ENCODE measurements at regions not wholly inside any gene's neighbourhood (a gene's known extent, or its start where the extent isn't known, plus 50 kb on each side); places are given as distances from the start of the nearest gene placed in this dataset.

GRCh38 chr3:127428344-127428997, 140.6 kb upstream of the PRR20G start:
- TF ChIP-seq, protein P1, sequence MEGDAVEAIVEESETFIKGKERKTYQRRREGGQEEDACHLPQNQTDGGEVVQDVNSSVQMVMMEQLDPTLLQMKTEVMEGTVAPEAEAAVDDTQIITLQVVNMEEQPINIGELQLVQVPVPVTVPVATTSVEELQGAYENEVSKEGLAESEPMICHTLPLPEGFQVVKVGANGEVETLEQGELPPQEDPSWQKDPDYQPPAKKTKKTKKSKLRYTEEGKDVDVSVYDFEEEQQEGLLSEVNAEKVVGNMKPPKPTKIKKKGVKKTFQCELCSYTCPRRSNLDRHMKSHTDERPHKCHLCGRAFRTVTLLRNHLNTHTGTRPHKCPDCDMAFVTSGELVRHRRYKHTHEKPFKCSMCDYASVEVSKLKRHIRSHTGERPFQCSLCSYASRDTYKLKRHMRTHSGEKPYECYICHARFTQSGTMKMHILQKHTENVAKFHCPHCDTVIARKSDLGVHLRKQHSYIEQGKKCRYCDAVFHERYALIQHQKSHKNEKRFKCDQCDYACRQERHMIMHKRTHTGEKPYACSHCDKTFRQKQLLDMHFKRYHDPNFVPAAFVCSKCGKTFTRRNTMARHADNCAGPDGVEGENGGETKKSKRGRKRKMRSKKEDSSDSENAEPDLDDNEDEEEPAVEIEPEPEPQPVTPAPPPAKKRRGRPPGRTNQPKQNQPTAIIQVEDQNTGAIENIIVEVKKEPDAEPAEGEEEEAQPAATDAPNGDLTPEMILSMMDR (IDR thresholded peaks at IDR 0.05): no peak
- TF ChIP-seq POLR2A (IDR thresholded peaks at IDR 0.05): no peak

Measured in uterus (tissue), 2 donors.